GM18907 (cell line): ENCODE measurements at regions not wholly inside any gene's neighbourhood (a gene's known extent, or its start where the extent isn't known, plus 50 kb on each side); places are given as distances from the start of the nearest gene placed in this dataset.
"Not testable (repeated sequence)": the region's sequence is repeated elsewhere in the genome, so short reads cannot be mapped to it uniquely, and the experiment has no call there.

ENCODE experiments used
- ATAC-seq: cut with Tn5 transposase; IDR thresholded peaks from one replicate; pipeline ENCODE4 v1.9.1; 2021; ENCODE audit warnings: mild to moderate bottlenecking, moderate library complexity; ENCODE audit not compliant: unreplicated experiment

GRCh38 chr5:10130881-10131280 is 118.8 kb downstream of the ATPSCKMT start:
- ATAC-seq = no peak

GRCh38 chr5:10126900-10127299 is 122.8 kb downstream of the ATPSCKMT start:
- ATAC-seq = no peak

GRCh38 chr5:10125116-10125515 is 124.6 kb downstream of the ATPSCKMT start:
- ATAC-seq = no peak

GRCh38 chr5:10124287-10124686 is 125.4 kb downstream of the ATPSCKMT start:
- ATAC-seq = no peak

GRCh38 chr5:10123254-10123989 is 126.3 kb downstream of the ATPSCKMT start:
- ATAC-seq = no peak

GRCh38 chr5:10122076-10122726 is 127.5 kb downstream of the ATPSCKMT start:
- no peak for ATAC-seq

GRCh38 chr5:10120934-10121333 is 128.8 kb downstream of the ATPSCKMT start:
- no peak for ATAC-seq

- ATAC-seq = no peak
These were observed 131.5 kb downstream of the ATPSCKMT start for GRCh38 chr5:10118150-10118549.

- no peak for ATAC-seq
These were observed 133.1 kb downstream of the ATPSCKMT start for GRCh38 chr5:10116594-10116993.

GRCh38 chr5:10115669-10116068 is 134.0 kb downstream of the ATPSCKMT start:
- no peak for ATAC-seq

GRCh38 chr5:10111571-10111970 is 138.1 kb downstream of the ATPSCKMT start:
- ATAC-seq = peak; percentile 69

- no peak for ATAC-seq
These were observed 139.5 kb downstream of the ATPSCKMT start for GRCh38 chr5:10110228-10110627.

- ATAC-seq = no peak
These were observed 140.4 kb downstream of the ATPSCKMT start for GRCh38 chr5:10109299-10109698.

- no peak for ATAC-seq
These were observed 142.9 kb downstream of the ATPSCKMT start for GRCh38 chr5:10106806-10107205.

- ATAC-seq = no peak
These were observed 143.4 kb downstream of the ATPSCKMT start for GRCh38 chr5:10106285-10106684.

GRCh38 chr5:10102706-10103497 is 146.8 kb downstream of the ATPSCKMT start:
- no peak for ATAC-seq

- ATAC-seq = not testable (repeated sequence)
These were observed 147.5 kb downstream of the ATPSCKMT start for GRCh38 chr5:10102235-10102634.

GRCh38 chr5:10099548-10099947 is 150.1 kb downstream of the ATPSCKMT start:
- no peak for ATAC-seq

- no peak for ATAC-seq
These were observed 158.0 kb downstream of the ATPSCKMT start for GRCh38 chr5:10091701-10092100.

- ATAC-seq = no peak
These were observed 159.6 kb downstream of the ATPSCKMT start for GRCh38 chr5:10090074-10090473.

- ATAC-seq = no peak
These were observed 164.5 kb downstream of the ATPSCKMT start for GRCh38 chr5:10085185-10085584.

- ATAC-seq = no peak
These were observed 168.1 kb downstream of the ATPSCKMT start for GRCh38 chr5:10081584-10081983.
